Smooth muscle cell (in vitro differentiated cells): ENCODE measurements at regions not wholly inside any gene's neighbourhood (a gene's known extent, or its start where the extent isn't known, plus 50 kb on each side); places are given as distances from the start of the nearest gene placed in this dataset.

Experiments
- DNase-seq: peaks from one replicate; lab custom pipeline; 2025; ENCODE audit not compliant: unreplicated experiment; lab: John Stamatoyannopoulos, UW
- H2AFZ ChIP-seq: fragments of 200-600 bp; sonication (generic); 2 replicates; pipeline ENCODE4 v1.6.0; 2016; ENCODE audit warnings: antibody characterized with exemption, low read depth, mild to moderate bottlenecking
- H3F3A ChIP-seq: fragments of 200-600 bp; sonication (generic); 2 replicates; pipeline ENCODE4 v1.6.0; 2017; ENCODE audit warnings: antibody characterized with exemption, low read depth
- H3K27ac ChIP-seq: fragments of 200-600 bp; sonication (generic); 2 replicates; pipeline ENCODE4 v1.5.1; 2016; ENCODE audit warnings: low read depth, mild to moderate bottlenecking
- H3K27me3 ChIP-seq: fragments of 200-600 bp; sonication (generic); 2 replicates; pipeline ENCODE4 v1.6.1; 2016; ENCODE audit warnings: low read depth, mild to moderate bottlenecking
- H3K36me3 ChIP-seq: fragments of 200-600 bp; sonication (generic); 2 replicates; pipeline ENCODE4 v1.5.1; 2016; ENCODE audit warnings: low read depth
- H3K4me1 ChIP-seq: fragments of 200-600 bp; sonication (generic); 2 replicates; pipeline ENCODE4 v1.5.1; 2016; ENCODE audit warnings: low read depth
- H3K4me2 ChIP-seq: fragments of 200-600 bp; sonication (generic); 2 replicates; pipeline ENCODE4 v1.6.0; 2016; ENCODE audit warnings: mild to moderate bottlenecking
- H3K4me3 ChIP-seq: fragments of 200-600 bp; sonication (generic); 2 replicates; pipeline ENCODE4 v1.5.1; 2016; ENCODE audit warnings: mild to moderate bottlenecking
- H3K79me2 ChIP-seq: fragments of 200-600 bp; sonication (generic); 2 replicates; pipeline ENCODE4 v1.6.0; 2016; ENCODE audit warnings: low read depth, mild to moderate bottlenecking
- H3K9ac ChIP-seq: fragments of 200-600 bp; sonication (generic); 2 replicates; pipeline ENCODE4 v1.6.0; 2016; ENCODE audit warnings: low read depth
- H3K9me3 ChIP-seq: fragments of 200-600 bp; sonication (generic); replicated peaks from 2 replicates; pipeline ENCODE4 v1.5.1; 2016; ENCODE audit warnings: low read depth
- H4K20me1 ChIP-seq: fragments of 200-600 bp; sonication (generic); 2 replicates; pipeline ENCODE4 v1.6.0; 2016; ENCODE audit warnings: low read depth
- CTCF ChIP-seq: fragments of 200-600 bp; sonication (generic); IDR thresholded peaks from 2 replicates; pipeline ENCODE4 v1.5.1; 2017; ENCODE audit warnings: borderline replicate concordance, mild to moderate bottlenecking, antibody characterized with exemption; ENCODE audit not compliant: insufficient read depth, poor library complexity, severe bottlenecking
- WGBS: methylation state at CpG from one replicate; pipeline ENCODE4 v1.1.7; 2016; ENCODE audit warnings: low lambda C conversion rate; 5-methylcytosine and 5-hydroxymethylcytosine counted together

GRCh38 chr11:41848349-41848748 is 388.9 kb upstream of the LRRC4C start:
- 20% methylated on average over 3 of the region's 3 CpGs for WGBS
- H3K27me3 ChIP-seq: no peaks in the 10 kb centered on the region
- no peak overlapping the region for H3K4me3 ChIP-seq
- H4K20me1 ChIP-seq: no peaks in the 10 kb centered on the region
- no peak overlapping the region for H2AFZ ChIP-seq
- no peak for TF ChIP-seq CTCF
- no peak overlapping the region for H3K4me2 ChIP-seq
- no peaks in the 10 kb centered on the region for H3K9me3 ChIP-seq
- no peak for DNase-seq
- H3K9ac ChIP-seq: no peak overlapping the region
- H3K36me3 ChIP-seq: no peaks in the 10 kb centered on the region
- H3K4me1 ChIP-seq: no peaks in the 10 kb centered on the region
- no peak overlapping the region for H3K27ac ChIP-seq
- H3K79me2 ChIP-seq: no peaks in the 10 kb centered on the region
- no peaks in the 10 kb centered on the region for H3F3A ChIP-seq

- Histone ChIP-seq H3K4me3 (no peak overlapping the region), H4K20me1 (no peaks in the 10 kb centered on the region), H3K4me2 (no peak overlapping the region), H3K9ac (no peak overlapping the region), H3K9me3 (no peaks in the 10 kb centered on the region), H3K27me3 (no peaks in the 10 kb centered on the region), H2AFZ (no peak overlapping the region), H3K36me3 (no peaks in the 10 kb centered on the region), H3K79me2 (no peaks in the 10 kb centered on the region), H3K27ac (no peak overlapping the region), H3K4me1 (no peaks in the 10 kb centered on the region), H3F3A (no peaks in the 10 kb centered on the region)
- TF ChIP-seq CTCF: no peak
- 100% methylated on average over 1 of the region's 1 CpG for WGBS
- DNase-seq: no peak
Observed at GRCh38 chr11:41849250-41849649, 389.8 kb upstream of the LRRC4C start.

GRCh38 chr11:41851743-41852142 is 392.3 kb upstream of the LRRC4C start:
- Histone ChIP-seq H3K9ac (no peak overlapping the region), H2AFZ (no peak overlapping the region), H3K36me3 (no peaks in the 10 kb centered on the region), H3K27me3 (no peaks in the 10 kb centered on the region), H3K27ac (no peak overlapping the region), H3K4me2 (no peak overlapping the region), H3K4me3 (no peak overlapping the region), H3K4me1 (no peaks in the 10 kb centered on the region), H4K20me1 (no peaks in the 10 kb centered on the region), H3K79me2 (no peaks in the 10 kb centered on the region), H3F3A (no peaks in the 10 kb centered on the region), H3K9me3 (no peaks in the 10 kb centered on the region)
- DNase-seq: no peak
- no peak for TF ChIP-seq CTCF

GRCh38 chr11:41861838-41862237 is 402.4 kb upstream of the LRRC4C start:
- WGBS: 90% methylated on average over 1 of the region's 1 CpG
- Histone ChIP-seq H3F3A (no peaks in the 10 kb centered on the region), H3K4me3 (no peak overlapping the region), H3K79me2 (no peaks in the 10 kb centered on the region), H3K27ac (no peak overlapping the region), H3K36me3 (no peaks in the 10 kb centered on the region), H3K9me3 (no peaks in the 10 kb centered on the region), H4K20me1 (no peaks in the 10 kb centered on the region), H3K4me1 (no peaks in the 10 kb centered on the region), H3K4me2 (peak overlapping the region; percentile 27), H2AFZ (peak overlapping the region; percentile 17), H3K27me3 (no peaks in the 10 kb centered on the region), H3K9ac (no peak overlapping the region)
- no peak for TF ChIP-seq CTCF
- DNase-seq: no peak
